ENCODE measurements at regions not wholly inside any gene's neighbourhood (a gene's known extent, or its start where the extent isn't known, plus 50 kb on each side); places are given as distances from the start of the nearest gene placed in this dataset.

DNA sequence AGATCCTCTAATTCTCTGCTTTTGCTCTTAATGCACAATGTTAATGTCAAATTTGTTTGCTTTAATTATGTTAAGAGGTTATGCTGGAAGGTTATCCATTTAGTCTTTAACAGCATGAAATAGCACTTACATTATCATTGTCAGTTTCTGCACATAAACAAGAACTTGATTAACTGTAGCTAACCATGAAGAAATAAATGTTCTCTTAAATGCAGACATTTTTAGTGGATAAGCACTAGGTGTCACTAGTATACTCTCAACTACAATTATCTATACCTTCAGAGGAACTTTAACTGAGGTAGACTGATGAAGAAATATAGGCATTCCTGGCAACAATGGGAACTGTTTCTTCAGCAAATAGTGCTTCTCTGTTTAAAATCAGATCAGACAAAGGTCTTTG is 178.8 kb upstream of the CHST9 start:
- Histone ChIP-seq H3K36me3 (ENCODE audit: control insufficient read depth in 4 of 4, insufficient read depth in 4 of 4, low read length in 4 of 4) (no peaks in the 10 kb centered on the region), H3K9me3 (ENCODE audit: control insufficient read depth in 4 of 4, insufficient read depth in 3 of 4, low read length in 3 of 4) (no peaks in the 10 kb centered on the region), H3K27ac (ENCODE audit: low read depth in 1 of 2, low read length in 1 of 2) (no peak overlapping the region), H3K4me3 (no peak overlapping the region), H3K27me3 (ENCODE audit: control insufficient read depth in 3 of 3, insufficient read depth in 3 of 3, low read length in 2 of 3) (no peaks in the 10 kb centered on the region), H3K4me1 (ENCODE audit: control insufficient read depth in 5 of 5, insufficient read depth in 5 of 5, low read length in 5 of 5) (no peaks in the 10 kb centered on the region), H3K9ac (ENCODE audit: insufficient read depth in 1 of 2, low read length in 2 of 2) (no peak overlapping the region)
- ATAC-seq (ENCODE audit: insufficient read depth, low FRiP score) (no peak), DNase-seq (peak in 2 of 3 donors; percentile 3 to 19)
- no peak for TF ChIP-seq CTCF (IDR thresholded peaks at IDR 0.05; ENCODE audit: control extremely low read depth, extremely low read depth)

GRCh38 chr18:27361477-27361876 is 176.4 kb upstream of the CHST9 start:
- no peak overlapping the region for H3K9ac ChIP-seq (ENCODE audit: insufficient read depth in 1 of 2, low read length in 2 of 2)
- H3K36me3 ChIP-seq (ENCODE audit: control insufficient read depth in 4 of 4, insufficient read depth in 4 of 4, low read length in 4 of 4) = no peaks in the 10 kb centered on the region
- H3K9me3 ChIP-seq (ENCODE audit: control insufficient read depth in 4 of 4, insufficient read depth in 3 of 4, low read length in 3 of 4) = no peaks in the 10 kb centered on the region
- no peaks in the 10 kb centered on the region for H3K27me3 ChIP-seq (ENCODE audit: control insufficient read depth in 3 of 3, insufficient read depth in 3 of 3, low read length in 2 of 3)
- no peak overlapping the region for H3K4me3 ChIP-seq
- WGBS, 2 donors = 87 to 92% methylated on average over 2 of the region's 2 CpGs
- H3K4me1 ChIP-seq (ENCODE audit: control insufficient read depth in 5 of 5, insufficient read depth in 5 of 5, low read length in 5 of 5) = no peaks in the 10 kb centered on the region
- no peak for TF ChIP-seq CTCF (IDR thresholded peaks at IDR 0.05; ENCODE audit: control extremely low read depth, extremely low read depth)
- H3K27ac ChIP-seq (ENCODE audit: low read depth in 1 of 2, low read length in 1 of 2) = no peak overlapping the region
- ATAC-seq (ENCODE audit: insufficient read depth, low FRiP score) (no peak), DNase-seq (no peak)

DNA sequence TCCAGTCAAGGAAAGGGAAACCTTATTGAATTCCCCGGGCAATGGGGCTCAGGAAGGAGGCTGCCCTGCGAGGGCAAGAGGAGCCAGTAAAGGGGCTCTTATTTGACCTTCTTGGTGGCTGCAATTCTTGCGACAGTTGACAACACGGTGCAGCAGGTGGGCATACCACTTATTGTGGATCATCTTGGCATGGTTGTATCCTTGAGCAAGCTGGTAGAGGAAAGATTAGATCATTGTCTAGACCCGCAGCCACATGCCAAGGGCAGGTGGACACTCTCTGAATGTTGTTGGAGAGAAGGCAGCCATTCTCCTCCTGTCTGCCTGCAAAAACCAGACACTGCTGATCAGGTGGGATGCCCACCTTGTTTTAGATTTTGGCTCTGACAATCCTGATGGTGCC is 170.2 kb upstream of the CHST9 start:
- Histone ChIP-seq H3K36me3 (ENCODE audit: control insufficient read depth in 4 of 4, insufficient read depth in 4 of 4, low read length in 4 of 4) (no peaks in the 10 kb centered on the region), H3K4me1 (ENCODE audit: control insufficient read depth in 5 of 5, insufficient read depth in 5 of 5, low read length in 5 of 5) (no peaks in the 10 kb centered on the region), H3K27me3 (ENCODE audit: control insufficient read depth in 3 of 3, insufficient read depth in 3 of 3, low read length in 2 of 3) (no peaks in the 10 kb centered on the region), H3K27ac (ENCODE audit: low read depth in 1 of 2, low read length in 1 of 2) (no peak overlapping the region), H3K9me3 (ENCODE audit: control insufficient read depth in 4 of 4, insufficient read depth in 3 of 4, low read length in 3 of 4) (no peaks in the 10 kb centered on the region), H3K4me3 (no peak overlapping the region), H3K9ac (ENCODE audit: insufficient read depth in 1 of 2, low read length in 2 of 2) (no peak overlapping the region)
- no peak for DNase-seq
- no peak for TF ChIP-seq CTCF (IDR thresholded peaks at IDR 0.05; ENCODE audit: control extremely low read depth, extremely low read depth)
- ATAC-seq (ENCODE audit: insufficient read depth, low FRiP score) = no peak
- WGBS, 2 donors = 90 to 93% methylated on average over 5 of the region's 5 CpGs

GRCh38 chr18:27353273-27353672 is 168.2 kb upstream of the CHST9 start:
- ATAC-seq (ENCODE audit: insufficient read depth, low FRiP score) (no peak), DNase-seq (no peak)
- Histone ChIP-seq H3K27ac (ENCODE audit: low read depth in 1 of 2, low read length in 1 of 2) (no peak overlapping the region), H3K4me1 (ENCODE audit: control insufficient read depth in 5 of 5, insufficient read depth in 5 of 5, low read length in 5 of 5) (no peaks in the 10 kb centered on the region), H3K9ac (ENCODE audit: insufficient read depth in 1 of 2, low read length in 2 of 2) (no peak overlapping the region), H3K36me3 (ENCODE audit: control insufficient read depth in 4 of 4, insufficient read depth in 4 of 4, low read length in 4 of 4) (no peaks in the 10 kb centered on the region), H3K9me3 (ENCODE audit: control insufficient read depth in 4 of 4, insufficient read depth in 3 of 4, low read length in 3 of 4) (no peaks in the 10 kb centered on the region), H3K4me3 (no peak overlapping the region), H3K27me3 (ENCODE audit: control insufficient read depth in 3 of 3, insufficient read depth in 3 of 3, low read length in 2 of 3) (no peaks in the 10 kb centered on the region)
- 82 to 90% methylated on average over 4 of the region's 4 CpGs for WGBS, 2 donors
- TF ChIP-seq CTCF (IDR thresholded peaks at IDR 0.05; ENCODE audit: control extremely low read depth, extremely low read depth) = no peak

Measured in lung (tissue), 11 donors.